ENCODE measurements at regions not wholly inside any gene's neighbourhood (a gene's known extent, or its start where the extent isn't known, plus 50 kb on each side); places are given as distances from the start of the nearest gene placed in this dataset.

DNA sequence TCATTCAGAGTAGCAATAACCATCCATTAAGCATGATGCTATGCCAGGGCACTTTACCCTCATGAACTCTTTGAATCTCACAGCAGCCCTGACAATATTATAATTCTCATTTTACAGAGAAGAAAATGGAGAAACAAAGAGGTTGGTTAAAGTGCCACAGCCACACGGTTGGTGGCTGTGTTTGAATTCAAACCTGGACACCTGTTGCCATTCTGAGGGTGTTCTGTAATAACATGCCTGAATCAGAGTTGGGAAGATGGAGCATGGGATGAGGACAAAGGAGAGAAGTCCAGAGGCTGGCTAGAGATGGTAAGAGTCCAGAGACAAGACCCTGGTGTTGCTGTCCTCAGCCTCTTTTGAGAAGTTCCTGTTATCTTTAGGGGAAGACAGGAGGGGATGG lies 127.7 kb downstream of the DHX35 start:
- DNase-seq, result no peak

Data from amygdala (tissue), 56 donors.